DOHH2 (cell line): ENCODE measurements at regions not wholly inside any gene's neighbourhood (a gene's known extent, or its start where the extent isn't known, plus 50 kb on each side); places are given as distances from the start of the nearest gene placed in this dataset.

Experiments
- EZH2phosphoT487 ChIP-seq: fragments of 200-600 bp; sonication (generic); IDR thresholded peaks from 2 replicates; pipeline ENCODE4 v1.6.1; 2017; ENCODE audit warnings: borderline replicate concordance, mild to moderate bottlenecking, antibody characterized with exemption, low read length, moderate library complexity, mixed read lengths
- TF ChIP-seq, protein P1 (sequence below): fragments of 200-600 bp; sonication (generic); IDR thresholded peaks from one replicate; pipeline ENCODE4 v1.5.1; 2014; ENCODE audit warnings: antibody characterized with exemption, mild to moderate bottlenecking, low read depth, low read length; ENCODE audit not compliant: poor library complexity, severe bottlenecking

GRCh38 chr12:125269276-125269675 is 204.0 kb downstream of the AACS start:
- no peak for TF ChIP-seq EZH2phosphoT487
- TF ChIP-seq, protein P1, sequence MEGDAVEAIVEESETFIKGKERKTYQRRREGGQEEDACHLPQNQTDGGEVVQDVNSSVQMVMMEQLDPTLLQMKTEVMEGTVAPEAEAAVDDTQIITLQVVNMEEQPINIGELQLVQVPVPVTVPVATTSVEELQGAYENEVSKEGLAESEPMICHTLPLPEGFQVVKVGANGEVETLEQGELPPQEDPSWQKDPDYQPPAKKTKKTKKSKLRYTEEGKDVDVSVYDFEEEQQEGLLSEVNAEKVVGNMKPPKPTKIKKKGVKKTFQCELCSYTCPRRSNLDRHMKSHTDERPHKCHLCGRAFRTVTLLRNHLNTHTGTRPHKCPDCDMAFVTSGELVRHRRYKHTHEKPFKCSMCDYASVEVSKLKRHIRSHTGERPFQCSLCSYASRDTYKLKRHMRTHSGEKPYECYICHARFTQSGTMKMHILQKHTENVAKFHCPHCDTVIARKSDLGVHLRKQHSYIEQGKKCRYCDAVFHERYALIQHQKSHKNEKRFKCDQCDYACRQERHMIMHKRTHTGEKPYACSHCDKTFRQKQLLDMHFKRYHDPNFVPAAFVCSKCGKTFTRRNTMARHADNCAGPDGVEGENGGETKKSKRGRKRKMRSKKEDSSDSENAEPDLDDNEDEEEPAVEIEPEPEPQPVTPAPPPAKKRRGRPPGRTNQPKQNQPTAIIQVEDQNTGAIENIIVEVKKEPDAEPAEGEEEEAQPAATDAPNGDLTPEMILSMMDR = no peak
